ENCODE measurements at regions not wholly inside any gene's neighbourhood (a gene's known extent, or its start where the extent isn't known, plus 50 kb on each side); places are given as distances from the start of the nearest gene placed in this dataset.
"Not testable (repeated sequence)": the region's sequence is repeated elsewhere in the genome, so short reads cannot be mapped to it uniquely, and the experiment has no call there.

DNA sequence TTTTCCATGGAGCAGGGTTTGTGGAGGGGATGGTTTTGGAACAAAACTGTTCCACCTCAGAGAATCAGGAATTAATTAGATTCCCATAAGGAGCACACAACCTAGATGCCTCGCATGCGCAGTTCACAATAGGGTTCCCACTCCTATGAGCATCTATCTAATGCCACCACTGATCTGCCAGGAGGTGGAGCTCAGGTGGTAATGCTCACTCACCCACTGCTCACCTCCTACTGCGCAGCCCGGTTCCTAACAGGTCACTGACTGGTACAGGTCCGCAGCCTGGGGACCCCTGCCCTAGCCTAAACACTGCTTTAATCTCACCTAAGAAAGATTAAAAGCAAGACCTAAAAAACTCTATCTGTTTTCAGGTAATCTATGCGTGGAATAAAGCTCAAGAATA, 553.0 kb downstream of the JRKL start:
- DNase-seq = no peak

DNA sequence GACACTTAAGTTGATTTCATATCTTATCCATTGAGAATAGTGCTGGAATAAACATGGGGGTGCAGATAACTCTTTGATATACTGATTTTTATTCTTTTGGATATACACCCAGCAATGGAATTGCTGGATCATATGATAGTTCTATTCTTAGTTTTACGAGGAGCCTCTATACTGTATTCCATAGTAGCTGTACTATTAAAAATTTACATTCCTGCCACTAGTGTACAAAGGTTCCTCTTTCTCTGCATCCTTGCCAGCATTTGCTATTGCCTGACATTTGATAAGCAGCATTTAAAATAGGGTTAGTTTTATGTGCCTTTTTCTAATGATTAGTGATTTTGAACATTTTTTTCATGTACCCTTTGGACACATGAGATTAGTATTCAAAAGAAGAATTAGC, 554.2 kb downstream of the JRKL start:
- DNase-seq = no peak

DNA sequence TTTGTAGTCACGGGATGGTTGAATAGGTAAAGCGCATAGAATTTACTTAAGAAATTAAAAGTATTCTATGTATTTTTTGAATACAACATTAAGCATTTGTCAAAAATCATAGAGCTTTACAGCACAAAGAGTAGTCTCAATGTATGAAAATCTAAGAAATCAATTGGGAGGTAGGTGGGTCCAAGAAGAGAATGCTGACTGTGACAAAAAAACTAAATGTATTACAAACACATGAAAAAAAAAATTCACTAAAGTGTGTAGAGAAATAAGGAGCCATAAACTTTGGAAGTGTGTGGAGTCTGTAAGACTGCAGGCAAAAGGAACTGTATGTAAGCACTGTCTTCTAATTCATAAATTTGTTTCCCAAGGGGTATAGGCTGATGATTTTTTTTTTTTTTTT, 558.3 kb downstream of the JRKL start:
- DNase-seq = no peak

DNA sequence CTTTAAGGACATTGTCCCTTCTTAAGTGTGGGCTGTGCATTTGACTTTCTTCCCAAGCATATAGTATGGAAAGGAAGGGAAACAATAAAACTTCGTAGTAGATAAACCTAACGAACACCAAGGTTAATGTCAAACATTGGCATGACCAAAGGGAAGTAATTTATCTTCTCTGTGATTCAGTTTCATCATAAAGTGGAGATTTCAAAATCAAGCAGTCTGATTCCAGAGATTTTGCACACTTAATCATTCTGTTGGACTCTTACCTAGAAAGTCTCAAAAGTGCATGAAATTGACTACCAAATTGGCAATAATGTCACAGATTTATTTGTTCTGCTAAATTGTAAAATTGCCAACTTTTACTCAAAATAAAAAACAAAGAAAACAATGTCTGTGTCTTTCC, 559.7 kb downstream of the JRKL start:
- no peak for DNase-seq

DNA sequence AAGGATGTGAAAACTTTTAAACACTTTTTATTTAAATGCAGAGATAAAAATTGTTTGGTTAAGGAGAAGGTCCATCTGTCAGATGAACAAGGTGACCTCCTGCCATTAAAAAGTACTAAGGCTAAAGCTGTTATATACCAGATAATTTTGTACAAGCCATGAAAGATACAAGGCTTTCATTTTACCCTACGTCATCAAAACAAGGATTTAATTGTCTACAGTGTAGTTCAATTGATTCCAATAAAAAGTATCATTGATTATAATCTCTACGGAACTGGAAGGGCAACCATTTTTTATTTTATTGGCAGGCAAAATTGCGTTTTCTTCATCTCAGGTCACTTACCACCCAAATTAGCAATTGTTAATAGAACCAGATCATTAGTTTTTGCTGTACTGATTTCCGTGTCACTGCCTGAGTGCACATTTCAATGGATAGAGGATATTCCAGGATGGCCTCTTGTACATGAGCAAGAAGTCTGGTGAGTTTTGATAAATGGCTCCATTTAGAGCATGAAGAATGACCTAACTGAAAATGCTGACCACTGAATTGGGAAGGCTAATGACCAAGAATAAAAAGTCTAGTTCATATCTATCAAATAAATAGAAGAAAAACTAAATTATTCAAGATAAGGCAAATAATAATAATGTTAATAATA, 564.9 kb downstream of the JRKL start:
- DNase-seq = no peak

DNA sequence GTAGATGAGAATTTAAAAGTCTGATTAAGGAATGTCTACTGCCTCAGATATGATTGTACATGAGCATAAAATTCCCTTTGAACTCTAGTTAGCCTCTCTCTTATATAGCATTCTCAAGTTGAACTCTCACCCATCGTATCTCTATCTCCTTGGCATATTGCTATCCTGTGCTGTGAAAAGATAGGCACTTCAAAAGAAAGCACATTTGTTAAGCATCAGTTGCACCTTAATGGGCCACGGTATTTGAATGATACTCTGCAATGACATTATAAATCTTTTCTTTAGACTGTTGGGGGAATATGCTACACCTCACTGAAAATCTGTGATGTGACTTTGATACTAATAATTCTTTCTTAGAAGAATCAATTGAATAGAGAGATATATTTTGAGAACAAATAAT, 570.7 kb downstream of the JRKL start:
- no peak for DNase-seq

DNA sequence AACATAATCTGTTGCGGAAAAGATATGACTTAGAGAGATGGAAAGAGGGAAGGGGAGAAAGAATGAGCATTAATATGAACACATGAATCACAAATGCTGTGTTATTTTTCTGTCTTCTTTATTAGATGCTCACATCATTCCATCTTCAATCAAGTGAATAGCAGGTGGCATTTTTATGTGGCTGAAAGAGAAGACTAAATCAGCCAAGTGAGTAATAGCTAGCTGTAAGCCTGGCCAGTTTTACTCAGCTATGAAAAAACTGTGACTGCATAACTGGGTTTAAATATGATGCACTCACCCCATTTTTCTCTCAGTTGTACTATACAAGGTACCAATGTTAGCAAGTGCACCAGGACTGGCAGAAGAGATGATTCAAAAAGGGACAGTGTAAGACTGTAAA, 571.1 kb downstream of the JRKL start:
- DNase-seq = no peak

DNA sequence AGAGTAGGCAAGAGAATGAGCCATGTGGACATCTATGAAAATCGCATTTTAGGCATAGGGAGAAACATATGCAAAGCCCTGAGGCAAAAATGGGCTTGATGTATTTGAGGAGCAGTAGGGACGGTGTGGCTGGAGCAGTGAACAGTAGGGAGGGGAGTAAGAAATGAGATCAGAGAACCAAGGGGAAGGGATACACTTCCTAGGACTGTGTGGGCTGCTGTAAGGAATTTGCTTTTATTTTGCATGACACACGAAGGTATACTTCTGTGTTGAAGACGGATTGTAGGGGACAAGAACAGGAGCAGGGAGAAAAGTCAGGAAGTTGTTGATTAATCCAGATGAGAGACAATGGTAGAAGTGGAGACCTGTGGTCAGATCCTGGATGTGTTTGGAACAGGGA, 572.1 kb downstream of the JRKL start:
- no peak for DNase-seq

DNA sequence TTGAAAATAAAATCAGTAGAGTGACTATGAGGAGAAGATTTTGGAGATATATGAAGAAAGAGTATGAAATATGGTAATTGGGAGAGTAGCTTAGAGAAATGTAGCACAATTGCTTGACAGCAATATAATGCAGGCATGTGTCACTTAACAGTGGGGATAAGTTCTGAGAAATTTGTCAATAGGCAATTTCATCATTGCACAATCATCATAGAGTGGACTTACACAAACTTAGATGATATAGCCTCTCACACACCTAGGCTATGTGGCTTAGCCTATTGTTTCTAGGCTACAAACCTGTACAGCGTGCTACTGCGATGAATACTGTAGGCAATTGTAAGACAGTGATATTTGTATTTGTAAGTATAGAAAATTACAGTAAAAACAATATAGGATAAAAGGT, 573.6 kb downstream of the JRKL start:
- DNase-seq = no peak

DNA sequence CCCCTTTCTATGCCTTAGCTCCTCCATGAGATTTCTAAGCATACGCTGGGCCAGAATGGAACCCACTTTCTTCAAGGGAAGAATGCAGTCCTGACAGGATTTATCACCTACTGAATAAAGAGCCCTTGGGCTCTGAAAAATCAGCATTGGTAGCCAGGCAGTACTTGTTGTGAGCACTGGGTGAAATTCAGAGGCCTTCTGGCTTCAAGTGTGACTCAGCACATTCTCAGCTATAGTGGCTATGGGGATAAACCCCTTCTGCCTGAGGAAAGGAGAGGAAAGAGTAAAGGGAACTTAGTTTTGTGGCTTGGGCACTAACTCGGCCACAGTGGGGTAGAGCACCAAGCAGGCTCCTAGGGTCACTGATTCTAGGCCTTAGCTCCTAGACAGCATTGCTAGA, 574.8 kb downstream of the JRKL start:
- no peak for DNase-seq

DNA sequence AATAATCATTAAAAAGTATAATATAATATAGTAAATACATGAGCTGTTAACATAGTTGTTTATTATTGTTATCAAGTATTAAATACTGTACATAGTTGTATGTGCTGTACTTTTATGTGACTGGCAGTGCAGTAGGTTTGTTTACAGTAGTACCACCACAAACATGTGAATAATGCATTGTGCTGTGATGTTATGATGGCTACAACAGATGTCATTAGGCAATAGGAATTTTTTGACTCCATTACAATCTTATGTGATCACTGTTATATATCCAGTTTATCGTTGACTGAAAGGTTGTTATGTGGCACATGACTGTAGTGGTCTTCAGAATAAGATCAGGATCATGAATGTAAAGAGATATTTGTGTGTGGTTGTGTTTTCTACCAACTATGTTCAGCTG, 577.8 kb downstream of the JRKL start:
- DNase-seq = no peak

DNA sequence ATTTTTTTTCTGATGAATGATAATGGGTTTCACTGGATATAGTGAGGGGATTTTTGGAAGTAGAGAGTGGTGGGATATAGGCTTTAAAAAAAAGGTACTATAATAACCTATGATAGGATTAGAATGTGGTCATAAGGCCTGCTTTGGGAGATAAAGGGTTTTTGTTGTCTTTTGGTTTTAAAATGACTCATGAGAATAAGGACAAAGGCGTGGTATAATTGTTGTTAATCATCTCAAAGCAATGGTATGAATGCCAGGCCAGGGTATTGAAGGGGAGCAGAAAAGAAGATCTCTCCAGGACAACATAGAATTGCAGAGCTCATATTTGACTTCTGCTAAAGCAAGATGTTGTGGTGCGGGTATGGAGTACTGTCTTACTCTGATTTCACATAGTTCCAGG, 579.4 kb downstream of the JRKL start:
- DNase-seq = no peak

DNA sequence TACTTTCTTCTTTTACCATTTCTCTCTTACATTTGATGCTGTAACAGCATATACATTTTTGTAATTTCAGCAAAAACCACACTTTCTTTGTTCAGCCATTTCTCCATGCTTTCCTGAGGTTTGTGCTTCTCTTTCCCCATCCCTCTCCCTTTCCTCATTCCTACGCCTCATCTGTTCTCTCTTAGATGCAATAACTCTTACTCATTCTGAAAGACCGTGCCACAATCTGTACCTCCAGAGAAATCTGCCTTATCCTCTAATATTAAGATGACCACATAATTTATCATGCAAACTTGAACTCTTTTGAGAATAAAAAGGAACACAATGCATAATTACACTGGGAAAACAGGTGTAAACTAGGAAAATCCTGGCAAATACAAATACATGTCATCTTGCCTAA, 588.9 kb downstream of the JRKL start:
- no peak for DNase-seq

DNA sequence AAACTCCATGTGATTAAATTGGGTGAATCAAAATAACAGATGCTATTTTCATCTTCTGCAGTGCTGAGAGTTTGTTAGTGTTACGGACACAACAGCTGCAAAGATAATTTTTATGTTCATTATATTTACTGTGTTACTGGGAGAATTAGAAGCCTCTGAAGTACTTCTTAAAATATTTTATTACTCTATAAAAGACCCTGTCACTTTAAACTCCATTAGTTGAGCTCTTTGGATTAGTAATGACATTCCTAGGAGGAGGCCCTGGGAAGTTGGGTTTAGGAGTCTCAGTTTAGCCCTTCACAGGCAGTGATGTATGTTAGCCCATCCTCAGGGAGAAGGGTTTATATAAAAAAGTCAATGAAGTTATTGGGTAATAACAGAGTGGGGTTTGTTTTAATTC, 596.7 kb downstream of the JRKL start:
- DNase-seq = no peak

DNA sequence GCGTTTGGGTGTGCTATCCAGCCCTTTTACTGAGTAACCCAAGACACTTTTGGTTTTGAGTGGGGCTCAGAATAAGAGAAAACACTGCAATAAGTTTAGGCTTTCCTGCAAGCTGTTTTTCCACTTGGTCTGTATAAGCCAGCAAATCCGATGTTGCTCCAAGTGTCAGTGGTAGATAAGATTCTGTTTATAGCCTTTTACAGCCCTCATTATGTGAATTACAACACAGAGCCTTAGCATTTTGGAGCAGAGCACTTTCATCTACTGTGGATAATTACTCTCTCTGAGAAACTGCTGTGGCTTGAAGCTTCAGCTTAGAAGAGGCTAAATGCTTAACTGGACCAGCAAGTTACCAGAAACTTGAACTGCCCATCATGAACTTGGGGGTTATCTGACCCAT, 601.1 kb downstream of the JRKL start:
- no peak for DNase-seq

DNA sequence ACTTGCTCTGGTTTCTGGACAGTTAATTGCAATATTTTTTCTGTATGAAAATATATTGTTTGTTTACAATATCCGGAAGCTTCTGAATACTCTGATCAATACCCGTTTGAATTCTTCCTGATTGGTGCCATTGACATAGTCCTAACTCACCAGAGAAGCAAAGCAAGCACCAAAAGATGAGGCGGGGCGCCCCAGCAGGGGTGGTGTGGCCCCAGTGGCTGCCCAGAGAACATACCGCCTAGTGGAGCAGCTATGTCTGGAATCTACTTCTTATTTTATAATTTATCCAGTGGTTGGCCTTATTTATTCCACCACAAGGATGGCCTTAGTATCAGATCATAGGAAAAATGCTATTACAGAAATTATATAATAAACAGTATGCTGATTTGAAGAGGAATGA, 610.7 kb downstream of the JRKL start:
- no peak for DNase-seq

DNA sequence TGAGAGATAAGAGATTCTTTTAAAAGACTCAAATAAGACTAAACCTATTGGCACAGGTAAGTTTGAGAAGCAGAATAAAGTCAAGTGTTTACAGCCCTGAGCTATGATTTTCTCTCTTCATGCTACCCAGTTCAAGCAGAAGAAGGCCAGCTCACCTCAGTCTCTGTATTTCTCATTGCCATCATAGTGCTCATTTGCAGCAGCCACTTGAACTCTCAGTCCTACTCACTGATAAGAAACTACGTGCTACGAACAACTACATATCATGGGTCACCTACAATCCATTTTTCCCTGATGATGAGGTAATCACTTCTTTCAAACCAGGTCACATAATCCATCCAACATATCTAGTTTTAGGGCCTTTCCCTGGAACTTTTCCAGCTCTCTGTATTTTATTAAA, 617.5 kb downstream of the JRKL start:
- DNase-seq = no peak

DNA sequence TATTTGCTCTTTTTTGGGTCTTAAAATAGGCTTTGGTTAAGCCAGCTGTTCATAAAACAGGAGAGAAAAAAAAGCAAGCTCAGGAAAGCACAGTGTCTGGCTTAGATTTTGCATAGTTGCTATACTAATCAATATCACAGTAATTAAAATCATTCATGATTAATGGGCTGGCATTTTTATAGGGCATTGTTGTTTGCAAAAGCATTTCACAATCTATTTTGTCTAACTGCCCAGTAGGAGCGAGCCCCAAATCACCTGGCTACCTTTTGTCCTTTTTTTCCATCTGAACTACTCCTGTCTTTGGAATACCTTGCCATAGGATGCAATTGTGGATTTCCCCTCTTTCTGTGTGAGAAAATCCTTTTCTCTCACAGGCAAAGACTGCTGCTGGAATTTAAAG, 619.8 kb downstream of the JRKL start:
- no peak for DNase-seq

DNA sequence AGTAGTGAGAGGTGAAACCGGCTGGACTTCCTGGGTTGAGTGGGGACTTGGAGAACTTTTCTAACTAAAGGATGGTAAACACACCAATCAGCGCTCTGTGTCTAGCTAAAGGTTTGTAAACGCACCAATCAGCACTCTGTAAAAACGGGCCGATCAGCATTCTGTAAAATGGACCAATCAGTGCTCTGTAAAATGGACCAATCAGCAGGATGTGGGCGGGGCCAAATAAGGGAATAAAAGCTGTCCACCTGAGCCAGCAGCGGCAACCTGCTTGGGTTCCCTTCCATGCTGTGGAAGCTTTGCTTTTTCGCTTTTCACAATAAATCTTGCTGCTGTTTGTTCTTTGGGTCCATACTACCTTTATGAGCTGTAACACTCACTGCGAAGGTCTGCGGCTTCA, 621.2 kb downstream of the JRKL start:
- not testable (repeated sequence) for DNase-seq

DNA sequence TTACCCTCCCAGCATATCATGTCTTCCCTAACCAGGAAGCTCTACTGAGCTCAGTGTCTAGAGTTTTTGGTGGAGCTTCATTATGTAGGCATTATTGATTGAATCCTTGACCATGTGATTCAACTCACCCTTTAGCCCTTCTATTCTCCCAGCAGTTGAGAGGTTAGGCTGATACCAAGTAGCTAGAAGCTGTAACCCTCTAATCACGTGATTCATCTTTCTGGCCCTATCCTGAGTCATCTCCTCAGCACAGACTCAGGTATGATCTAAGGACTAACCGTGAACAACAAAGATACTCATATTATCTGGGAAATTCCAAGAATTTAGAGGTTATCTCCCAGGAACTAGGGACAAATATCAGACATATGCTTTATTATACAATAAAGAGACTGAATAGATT, 625.5 kb downstream of the JRKL start:
- DNase-seq = no peak

DNA sequence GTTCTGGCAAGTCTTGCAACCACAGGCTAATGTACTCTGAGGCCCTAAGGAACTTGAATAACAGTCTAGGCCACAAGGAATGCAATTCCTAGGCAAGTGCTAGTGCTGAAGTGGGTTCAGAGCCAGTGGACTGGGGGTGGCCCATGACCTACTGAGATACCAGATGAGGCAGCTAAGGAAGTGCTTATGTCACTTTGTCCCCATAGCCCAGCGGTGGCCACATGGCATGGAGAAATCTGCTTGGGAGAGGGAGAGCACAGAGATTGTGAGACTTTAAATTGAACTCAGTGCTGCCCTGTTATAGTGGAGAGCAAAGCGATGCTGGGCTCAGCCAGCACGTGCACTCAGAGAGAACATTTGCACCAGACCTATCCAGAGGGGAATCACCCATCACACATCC, 629.5 kb downstream of the JRKL start:
- no peak for DNase-seq

DNA sequence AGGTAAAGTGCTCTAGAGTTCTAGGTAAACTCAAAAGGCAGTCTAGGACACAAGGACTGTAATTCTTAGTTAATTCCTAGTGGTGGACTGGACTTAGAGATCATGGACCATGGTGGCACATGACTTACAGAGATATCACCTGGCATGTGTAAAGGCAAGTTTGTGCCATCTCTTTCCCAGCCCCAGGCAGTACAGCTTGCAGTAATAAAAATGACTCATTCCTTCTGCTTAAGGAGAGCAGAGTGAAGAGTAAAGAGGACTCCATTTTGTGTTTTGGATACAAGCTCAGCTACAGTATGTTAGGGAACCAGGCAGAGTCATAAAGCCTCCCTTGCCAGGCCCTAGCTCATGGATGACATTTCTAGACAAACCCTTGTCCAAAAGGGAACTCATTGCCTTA, 629.9 kb downstream of the JRKL start:
- no peak for DNase-seq

DNA sequence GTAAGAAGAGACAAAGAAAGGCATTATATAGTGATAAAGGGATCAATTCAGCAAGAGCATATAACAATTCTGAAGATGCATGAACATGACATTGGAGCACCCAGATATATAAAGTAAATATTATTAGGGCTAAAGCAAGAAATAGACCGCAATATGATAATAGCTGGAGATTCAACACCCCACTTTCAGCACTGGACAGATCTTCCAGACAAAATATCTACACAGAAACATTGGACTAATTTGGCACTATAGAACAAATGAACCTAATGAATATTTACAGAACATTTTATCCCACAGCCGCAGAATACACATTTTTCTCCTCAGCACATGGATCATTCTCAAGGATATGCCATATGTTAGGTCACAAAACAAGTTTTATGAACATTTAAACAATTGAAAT, 633.1 kb downstream of the JRKL start:
- DNase-seq = no peak

DNA sequence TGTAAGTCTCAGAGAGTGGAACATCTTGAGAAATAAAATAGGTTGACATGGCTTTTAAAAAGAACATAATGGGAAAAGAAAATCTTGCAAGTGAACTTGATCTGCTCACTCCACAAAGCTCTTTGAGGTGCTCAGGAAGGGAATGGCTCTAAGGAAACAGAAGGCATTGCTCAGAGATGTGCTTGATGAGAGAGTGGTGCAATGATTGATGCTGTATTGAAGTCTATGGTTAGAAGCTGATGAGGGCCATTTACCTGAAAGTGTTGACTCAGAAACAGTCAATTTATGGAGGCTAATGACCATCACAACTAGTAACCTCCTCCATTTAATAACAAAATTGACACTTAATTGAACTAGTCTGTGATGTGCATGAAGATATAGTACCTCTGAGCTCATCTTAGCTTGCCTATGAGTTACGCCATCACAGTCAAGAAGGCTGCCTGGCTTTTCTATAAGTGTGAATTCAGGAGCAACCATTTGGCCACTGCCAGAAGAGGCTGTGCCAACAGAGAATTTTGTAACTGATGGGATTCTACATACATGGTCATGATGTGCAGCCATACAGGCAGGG, 639.1 kb downstream of the JRKL start:
- no peak for DNase-seq

DNA sequence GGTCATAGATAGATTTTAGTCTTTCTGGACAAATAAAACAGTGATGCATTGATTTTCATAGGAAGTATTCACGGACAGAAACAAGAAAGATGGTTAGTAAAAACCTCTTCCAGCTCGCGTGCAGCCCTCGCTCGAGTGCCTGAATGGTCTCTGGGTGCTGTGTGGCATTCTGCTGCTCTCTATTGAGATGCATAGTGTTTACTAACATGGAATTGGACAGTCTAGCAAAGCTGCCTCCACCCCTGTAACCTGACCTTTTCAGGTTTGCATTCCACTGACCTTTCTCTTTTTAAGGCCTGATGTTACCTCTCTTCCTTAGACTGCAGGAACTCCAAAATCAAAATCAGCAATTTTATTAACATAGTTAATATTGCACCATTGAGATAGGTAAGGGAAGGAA, 643.4 kb downstream of the JRKL start:
- DNase-seq = no peak

DNA sequence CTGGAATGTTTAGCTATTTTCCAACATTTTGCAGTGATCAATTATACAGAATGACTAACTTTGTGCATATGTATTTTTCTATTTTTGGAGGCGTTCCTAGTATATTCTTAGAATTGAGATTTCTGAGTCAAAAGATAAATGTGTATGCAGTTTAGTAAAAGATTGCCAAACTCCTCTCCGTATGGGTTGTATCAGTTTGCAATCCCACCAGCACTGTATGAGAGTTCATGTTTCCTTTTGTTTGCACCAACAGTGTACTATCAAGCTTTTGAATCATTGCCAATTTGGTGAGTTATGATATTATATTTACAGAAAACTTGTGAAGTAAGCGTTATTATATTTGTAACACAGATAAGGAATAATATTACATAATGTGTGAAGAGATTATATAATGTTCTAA, 658.7 kb downstream of the JRKL start:
- DNase-seq = no peak

Data from CD4-positive, alpha-beta T cell treated with Interleukin-21 for 1 hour (primary cell).